AG20443 (cell line): ENCODE measurements at regions not wholly inside any gene's neighbourhood (a gene's known extent, or its start where the extent isn't known, plus 50 kb on each side); places are given as distances from the start of the nearest gene placed in this dataset.

ENCODE experiments used
- DNase-seq: peaks from one replicate; pipeline ENCODE4 v3.0.0; 2012; ENCODE audit warnings: low spot score, mixed read lengths

GRCh38 chr1:53378061-53378460, 50.2 kb upstream of the LRP8 start:
- no peak for DNase-seq

- no peak for DNase-seq
Measured at GRCh38 chr1:53378932-53379661, 51.2 kb upstream of the LRP8 start.

DNA sequence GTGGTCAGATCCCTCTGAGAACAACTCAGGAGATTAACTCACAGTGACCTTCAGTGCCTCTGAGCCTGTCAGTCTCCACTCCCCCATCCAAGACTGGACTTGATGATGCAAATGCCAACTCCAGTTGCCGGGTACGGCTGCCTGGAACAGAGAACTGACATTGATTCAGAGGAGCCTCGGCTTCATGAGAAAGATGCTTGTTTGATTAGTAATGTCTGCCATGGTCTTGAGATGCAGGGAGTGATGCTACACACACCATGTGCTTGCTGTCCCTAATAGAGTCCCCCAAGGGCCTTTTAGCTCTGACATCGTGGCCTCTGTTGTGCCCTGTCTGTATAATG, 51.8 kb upstream of the LRP8 start:
- no peak for DNase-seq

GRCh38 chr1:53380296-53380695, 52.4 kb upstream of the LRP8 start:
- no peak for DNase-seq

- peak; percentile 60 for DNase-seq
Measured at GRCh38 chr1:53381790-53382401, 54.0 kb upstream of the LRP8 start.

DNA sequence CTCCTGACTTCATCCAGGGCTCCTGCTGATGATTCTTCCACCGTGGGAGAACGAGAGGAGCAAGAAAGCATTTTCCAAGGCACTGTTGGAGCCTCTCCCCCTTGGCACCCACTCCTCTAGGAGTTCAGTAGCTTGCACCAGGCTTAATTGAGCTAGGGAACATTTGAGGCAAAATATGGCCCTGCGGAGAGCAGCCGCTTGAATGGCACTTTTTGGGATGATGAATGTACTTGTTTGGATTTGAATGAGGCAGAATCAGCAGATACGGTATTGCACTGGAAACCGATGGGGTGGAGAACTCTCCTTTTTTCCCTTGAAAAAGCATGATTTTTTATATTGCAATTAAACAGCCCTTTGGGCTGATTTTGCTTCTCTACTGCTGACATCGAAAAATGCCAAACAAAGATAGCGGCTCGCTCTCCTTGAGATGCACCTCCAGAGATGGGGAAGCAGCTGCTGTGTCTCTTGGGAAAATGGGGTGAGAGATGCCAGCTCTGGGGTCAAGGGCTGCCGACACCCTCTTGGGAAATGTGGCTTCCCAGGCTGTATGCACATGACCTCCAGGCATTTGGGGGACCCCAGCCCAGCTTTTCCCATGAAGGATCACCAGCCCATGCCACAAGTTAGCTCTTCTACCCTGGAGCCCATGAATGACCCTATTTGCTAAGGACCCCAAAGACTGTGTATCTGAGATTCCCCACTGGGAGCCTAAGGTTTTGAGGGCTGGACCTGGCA, 55.4 kb upstream of the LRP8 start:
- DNase-seq, result no peak

DNA sequence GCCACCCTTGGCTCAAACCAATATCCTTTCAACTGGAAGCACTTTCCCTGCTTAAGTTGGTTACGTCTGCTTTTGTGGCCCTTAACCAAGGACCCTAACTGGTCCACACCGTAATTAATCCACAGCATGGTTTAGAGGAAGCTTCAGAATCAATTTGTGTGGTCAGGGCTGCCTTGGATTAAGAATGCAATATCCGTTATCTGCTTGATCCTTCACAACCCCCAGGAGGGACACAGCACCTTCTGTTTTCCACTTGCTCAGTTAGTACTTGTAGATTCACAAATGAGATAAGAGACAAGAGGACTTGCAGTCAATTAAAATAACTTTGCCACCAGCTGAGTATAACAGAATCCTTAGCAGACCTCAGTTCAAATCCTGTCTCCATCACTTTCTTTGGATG, 56.9 kb upstream of the LRP8 start:
- no peak for DNase-seq

DNA sequence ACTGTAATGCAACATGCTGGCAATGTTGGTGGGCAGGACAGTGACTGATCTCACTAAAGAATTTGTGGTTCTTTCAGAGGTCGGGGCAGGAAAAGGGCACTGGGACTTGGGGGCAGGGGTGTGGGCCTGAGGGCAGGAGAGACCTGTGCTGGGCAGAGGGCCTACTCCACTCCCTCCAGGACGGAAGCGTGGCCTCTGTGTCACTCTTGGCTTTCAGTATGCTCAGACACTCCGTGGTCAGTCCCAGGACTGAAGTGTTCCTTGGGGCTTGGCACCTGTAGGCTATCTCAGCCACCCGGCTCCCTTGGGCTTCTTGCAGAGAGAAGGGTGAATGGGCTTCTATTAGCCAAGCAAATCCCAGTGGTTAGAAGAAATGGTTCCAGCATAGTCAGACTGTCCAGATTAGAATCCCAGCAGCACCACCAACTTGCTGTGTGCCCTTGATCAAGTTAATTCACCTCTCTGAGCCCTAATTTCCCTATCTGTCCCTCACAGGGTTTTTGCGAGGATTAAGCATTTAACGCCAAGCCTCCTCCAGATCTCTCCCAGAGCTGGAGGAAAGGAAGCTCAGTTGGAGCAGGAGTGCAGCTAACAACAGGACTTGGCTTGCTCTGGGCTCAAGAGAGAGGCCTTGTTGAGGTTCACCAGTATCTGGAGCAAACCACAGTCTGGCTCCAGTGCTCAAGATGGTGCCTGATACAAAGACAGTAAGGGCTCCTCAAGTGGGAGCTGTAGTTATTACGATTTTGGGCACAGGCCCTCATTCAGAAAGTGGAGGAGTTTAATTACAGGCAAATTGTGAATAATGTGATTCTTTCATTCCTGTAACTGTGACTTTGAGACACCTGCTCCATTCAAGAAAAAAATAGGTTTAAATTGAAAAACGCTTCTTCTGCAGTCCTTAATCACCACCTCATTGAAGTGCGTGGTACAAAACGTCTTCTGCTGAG, 57.7 kb upstream of the LRP8 start:
- no peak for DNase-seq

DNA sequence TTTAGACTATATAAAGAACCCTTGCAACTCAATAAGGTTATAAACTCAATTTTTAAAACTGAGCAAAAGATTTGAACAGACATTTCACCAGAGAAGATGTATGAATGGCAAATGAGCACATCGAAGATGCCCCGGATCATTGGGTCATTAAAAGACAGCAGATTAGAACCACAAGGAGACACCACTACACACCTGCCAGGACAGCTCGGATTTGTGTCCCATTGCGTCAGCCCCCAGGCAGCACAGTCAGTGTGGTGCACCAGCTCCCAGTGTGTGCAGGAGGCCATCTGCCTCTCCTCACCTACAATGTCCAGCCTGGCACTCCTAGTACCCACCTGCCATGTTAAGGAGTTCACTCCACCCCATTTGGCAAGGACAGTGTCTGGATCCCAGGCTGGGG, 61.1 kb upstream of the LRP8 start:
- no peak for DNase-seq

DNA sequence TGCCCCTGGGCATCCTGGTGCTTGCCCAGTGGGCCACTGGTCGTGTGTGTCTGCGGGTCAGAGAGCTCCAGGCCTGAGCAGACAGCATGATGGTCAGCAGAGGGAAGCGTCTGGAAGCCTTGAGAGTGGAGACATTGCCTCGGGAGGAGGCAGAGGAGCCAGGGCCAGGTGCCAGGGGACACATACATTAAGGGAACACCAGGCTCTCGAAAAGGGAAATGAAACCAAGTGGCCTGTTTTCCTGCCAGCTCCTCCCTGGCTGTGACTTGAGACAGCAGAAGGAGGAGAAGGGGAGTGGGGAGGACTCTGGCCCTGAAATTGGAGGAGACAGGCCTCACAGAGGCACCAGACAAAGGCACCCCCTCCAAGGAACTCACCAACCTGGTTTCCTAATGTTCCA, 62.4 kb upstream of the LRP8 start:
- no peak for DNase-seq

DNA sequence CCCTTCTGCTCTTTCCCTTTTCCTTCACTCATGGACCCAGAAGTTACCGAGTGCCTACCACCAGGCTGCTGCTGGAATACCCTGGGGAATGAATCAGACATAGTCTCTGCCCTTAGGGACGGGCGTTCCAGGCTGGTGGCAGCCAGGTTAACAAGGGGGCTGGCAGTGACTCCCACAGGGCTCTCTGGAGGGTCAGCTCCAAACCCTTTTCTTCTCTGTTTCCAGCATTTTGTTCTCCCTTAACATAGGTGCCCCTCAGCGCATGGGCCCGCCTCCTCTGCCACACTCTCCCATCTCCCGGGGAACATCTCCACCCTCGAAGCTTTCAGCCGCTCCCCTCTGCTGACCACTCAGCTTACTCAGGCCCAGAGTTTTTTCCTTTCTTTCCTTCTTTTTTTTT, 62.9 kb upstream of the LRP8 start:
- DNase-seq, result no peak

DNA sequence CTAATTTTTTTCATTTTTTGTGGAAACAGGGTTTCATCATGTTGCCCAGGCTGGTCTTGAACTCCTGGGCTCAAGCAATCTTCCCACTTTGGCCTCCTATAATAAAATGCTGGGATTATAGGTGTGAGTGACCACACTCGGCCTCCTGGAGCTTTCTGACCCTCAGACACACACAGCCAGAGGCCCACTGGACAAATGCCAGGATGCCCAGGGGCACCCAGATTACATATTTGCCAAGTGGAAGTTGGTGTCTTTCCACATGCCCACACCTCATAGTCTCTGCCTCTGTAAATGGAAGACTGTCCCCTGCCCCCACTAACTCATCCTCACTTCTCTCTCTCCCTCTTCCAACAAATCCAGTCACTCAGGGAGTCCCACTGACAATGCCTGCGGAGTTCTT, 63.4 kb upstream of the LRP8 start:
- DNase-seq, result no peak

GRCh38 chr1:53391982-53392381, 64.1 kb upstream of the LRP8 start:
- peak; percentile 58 for DNase-seq

DNA sequence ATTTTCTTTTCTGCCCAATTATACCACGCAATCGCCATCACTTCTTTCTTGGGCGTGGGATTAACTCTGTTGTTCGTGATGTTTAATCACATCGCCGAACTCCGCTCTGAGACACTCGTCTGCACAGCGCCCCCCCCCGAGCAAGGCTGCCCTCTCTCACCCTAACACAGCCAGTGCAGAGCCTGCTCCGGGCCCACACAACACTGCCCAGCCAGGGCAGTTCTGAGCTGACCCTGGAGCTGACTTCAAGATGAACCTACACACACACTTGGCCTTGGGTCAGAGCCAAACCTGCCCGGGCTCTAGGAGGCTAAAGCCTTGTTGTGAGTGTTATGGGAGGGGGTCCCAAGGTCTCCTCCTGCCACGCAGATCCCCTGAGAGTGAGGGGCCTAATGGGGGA, 64.6 kb upstream of the LRP8 start:
- no peak for DNase-seq

GRCh38 chr1:53393325-53393792, 65.5 kb upstream of the LRP8 start:
- peak; percentile 91 for DNase-seq

- no peak for DNase-seq
Measured at GRCh38 chr1:53394306-53394705, 64.9 kb upstream of the DMRTB1 start.

DNA sequence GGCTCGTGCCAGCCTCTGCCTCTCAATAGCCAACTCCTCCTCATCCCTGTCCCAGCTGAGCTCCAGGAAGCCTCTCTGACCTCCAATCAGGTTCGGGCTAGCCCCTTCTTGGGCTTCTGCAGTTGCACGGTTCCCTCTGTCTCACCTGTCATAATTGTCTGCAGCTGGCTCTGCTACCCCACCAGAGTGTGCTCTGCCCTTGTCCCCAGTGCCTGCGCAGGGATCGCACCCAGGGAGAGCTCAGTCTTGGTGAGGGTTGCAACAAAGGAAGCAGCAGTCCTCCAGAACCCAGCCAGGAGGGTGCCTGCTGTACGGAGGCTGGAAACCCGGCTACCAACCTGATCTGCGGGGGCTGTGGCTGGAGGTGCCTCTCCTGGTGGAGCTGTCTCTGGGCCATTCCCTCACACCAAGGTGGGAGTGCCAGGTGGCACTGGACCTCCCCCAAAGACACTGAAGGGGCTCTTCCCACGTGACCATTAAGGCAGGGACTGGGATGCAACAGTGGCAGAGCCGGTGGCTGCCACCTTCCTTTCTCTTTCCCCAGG, 63.5 kb upstream of the DMRTB1 start:
- no peak for DNase-seq

DNA sequence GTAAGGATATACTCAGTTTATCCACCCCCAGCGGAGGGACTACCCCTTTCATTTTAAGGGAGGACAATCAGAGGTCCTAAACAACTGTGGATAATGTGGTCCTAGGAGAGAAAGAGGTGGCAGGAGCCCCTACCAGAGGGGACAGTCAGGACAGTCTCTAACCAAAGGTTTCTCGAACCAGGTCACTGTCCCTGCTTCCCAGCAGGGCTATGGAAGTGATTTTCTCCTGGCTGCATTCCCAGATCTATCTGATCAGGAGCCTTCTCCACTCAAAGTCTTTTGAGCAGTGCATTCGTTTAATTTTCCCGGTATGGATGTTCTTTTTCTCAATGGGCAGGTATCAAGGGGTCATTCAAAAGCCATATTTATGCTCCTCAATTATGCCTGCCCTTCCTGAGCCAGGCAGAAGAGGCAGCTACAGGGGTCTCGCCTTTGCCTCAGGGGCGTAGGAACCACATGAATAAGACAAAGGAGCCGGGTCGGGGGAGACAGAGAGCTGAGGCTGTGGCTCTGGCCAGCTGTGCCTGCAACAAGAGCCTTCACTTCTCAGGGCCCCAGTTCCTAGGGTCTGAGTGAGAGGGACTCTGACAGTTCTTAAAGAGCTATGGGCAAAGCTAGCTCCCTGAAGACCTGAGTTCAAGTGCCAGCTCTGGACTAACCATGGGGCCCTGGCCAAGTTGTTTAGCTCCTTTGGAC, 62.5 kb upstream of the DMRTB1 start:
- no peak for DNase-seq

DNA sequence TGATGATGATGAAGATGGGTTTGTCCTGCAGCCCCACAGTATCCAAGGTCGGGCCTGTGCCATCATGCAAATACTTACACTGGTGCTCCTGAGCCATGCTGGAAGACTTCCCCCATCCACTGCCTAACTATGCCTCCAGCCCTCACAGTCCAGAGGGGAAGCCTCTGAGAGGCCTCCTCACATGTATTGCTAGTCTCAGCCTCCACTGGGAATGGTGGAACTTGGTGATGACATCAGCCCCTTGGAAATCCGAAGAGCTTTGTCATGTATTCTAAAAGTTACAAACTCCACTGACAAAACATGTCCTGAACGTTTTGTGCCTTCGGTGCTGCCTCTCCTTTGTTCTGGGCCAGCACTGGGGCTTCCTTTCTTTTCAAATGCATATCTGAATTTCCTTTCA, 61.1 kb upstream of the DMRTB1 start:
- DNase-seq, result no peak

DNA sequence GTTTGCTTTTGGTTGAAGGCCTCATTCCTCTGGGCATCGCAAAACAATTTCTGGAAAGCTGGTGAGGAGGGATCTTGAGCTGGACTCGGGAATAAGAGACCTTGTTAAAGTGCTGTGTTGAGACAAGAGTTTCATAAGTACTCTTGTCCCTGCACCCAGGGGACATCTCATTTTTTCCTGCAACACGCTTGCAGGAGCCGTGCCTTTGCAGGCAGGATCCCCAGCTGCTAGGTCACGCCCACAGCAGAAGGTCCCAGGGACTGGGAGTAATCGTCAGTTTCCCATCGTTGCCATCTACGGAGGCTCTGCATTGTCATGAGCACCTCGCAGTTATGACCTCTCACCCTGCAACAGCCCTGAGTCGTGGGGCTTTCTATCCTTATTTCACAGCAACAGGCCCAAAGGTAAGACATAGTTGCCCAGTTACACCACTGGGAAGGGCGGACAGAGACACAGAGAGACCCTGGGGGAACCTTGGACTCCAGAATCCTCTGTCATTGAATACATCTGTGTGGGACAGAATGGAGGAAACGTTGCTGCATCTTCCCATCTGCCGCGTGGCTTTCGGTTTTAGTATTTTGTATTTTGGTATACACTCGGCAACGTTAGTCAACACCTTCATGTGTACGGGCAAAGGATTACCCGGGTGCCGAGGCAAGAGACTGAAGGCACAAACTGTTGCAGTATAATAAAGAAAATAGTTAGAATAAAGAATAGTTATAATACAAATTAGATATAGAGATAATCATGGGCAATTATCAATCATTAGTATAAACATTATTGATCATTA, 60.4 kb upstream of the DMRTB1 start:
- DNase-seq, result no peak
